IPS DF 4.7 (cell line): ENCODE measurements at regions not wholly inside any gene's neighbourhood (a gene's known extent, or its start where the extent isn't known, plus 50 kb on each side); places are given as distances from the start of the nearest gene placed in this dataset.

Experiments used
- DNase-seq: peaks from one replicate; pipeline ENCODE4 v3.0.0-alpha.2; 2013; ENCODE audit warnings: low spot score; ENCODE audit errors: extremely low read depth

- no peak for DNase-seq
These were observed 73.1 kb downstream of the RTP5 start for GRCh38 chr2:241942416-241943208.

- DNase-seq = no peak
These were observed 73.8 kb downstream of the RTP5 start for GRCh38 chr2:241943209-241943850.

DNA sequence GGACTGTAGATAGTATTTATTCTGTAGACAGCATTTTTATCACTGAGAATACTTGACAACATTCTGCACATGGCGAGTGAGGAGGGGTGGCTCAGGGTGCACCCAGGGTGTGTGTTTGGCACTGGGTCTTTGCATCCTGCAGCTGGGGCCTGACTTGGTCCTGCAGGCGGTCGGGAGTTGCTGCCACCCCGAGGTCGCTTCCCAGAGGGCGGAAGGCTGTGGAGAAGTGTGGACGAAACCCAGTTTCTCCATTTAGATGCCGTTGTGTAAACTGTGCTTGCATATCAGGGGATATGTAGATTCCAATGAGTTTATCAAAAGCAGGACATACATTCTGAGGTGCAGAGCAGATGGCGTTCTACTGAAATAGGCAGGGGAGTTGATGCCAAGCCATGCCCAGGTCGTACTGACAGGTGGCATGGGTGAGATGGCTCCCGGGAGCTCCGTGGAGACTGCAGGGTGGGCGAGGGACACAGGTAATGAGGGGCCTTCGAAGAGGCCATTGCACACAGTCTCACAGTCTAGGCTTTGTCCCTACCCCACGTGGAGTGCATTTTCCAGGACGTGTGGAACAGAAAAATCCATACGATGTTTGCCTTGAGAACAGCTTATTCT lies 74.5 kb downstream of the RTP5 start:
- DNase-seq = no peak

GRCh38 chr2:241944821-241945220 lies 75.3 kb downstream of the RTP5 start:
- DNase-seq = no peak

GRCh38 chr2:241945311-241945710 lies 75.8 kb downstream of the RTP5 start:
- DNase-seq = no peak

DNA sequence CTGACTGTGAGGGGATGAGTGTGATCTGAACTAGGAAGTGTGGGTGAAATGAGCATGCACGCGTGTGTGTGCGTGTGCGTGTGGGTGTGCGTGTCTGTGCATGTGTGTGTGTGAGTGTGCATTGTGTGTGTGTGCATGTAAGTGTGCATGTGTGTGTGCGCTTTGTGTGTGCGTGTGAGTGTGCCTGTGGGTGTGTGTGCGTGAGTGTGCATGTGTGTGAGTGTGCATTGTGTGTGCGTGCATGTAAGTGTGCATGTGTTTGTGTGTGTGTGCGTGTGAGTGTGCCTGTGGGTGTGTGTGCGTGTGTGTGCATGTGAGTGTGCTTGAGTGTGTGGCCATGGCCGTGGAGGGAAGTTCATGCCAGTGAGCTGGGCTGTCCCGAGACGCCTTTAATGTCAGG lies 76.3 kb downstream of the RTP5 start:
- DNase-seq = no peak

GRCh38 chr2:241946306-241947003 lies 76.9 kb downstream of the RTP5 start:
- no peak for DNase-seq

- DNase-seq = no peak
These were observed 77.4 kb downstream of the RTP5 start for GRCh38 chr2:241947004-241947350.

DNA sequence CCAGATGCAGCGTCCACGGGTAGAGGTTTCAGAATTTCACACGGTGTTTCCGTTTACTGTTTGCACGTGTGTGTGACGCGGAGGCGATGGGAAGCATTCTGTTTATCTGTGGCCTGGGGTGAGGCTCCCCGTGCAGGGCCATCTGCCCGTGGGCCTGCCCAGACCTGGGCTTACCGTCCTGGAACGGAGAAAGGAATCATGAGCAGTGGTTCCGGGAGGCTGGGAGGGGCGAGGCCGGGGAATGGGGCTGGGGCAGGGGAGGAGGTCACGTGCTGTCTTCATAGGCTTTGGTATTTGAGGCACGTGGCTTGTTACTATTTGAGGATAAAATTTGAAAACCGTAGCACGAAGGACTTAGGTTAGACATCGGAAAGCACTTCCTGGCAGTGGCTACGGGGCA lies 77.9 kb downstream of the RTP5 start:
- DNase-seq = no peak

GRCh38 chr2:241947876-241948275 lies 78.3 kb downstream of the RTP5 start:
- no peak for DNase-seq

GRCh38 chr2:241948299-241948897 lies 78.9 kb downstream of the RTP5 start:
- no peak for DNase-seq

- no peak for DNase-seq
These were observed 79.6 kb downstream of the RTP5 start for GRCh38 chr2:241948901-241949735.

DNA sequence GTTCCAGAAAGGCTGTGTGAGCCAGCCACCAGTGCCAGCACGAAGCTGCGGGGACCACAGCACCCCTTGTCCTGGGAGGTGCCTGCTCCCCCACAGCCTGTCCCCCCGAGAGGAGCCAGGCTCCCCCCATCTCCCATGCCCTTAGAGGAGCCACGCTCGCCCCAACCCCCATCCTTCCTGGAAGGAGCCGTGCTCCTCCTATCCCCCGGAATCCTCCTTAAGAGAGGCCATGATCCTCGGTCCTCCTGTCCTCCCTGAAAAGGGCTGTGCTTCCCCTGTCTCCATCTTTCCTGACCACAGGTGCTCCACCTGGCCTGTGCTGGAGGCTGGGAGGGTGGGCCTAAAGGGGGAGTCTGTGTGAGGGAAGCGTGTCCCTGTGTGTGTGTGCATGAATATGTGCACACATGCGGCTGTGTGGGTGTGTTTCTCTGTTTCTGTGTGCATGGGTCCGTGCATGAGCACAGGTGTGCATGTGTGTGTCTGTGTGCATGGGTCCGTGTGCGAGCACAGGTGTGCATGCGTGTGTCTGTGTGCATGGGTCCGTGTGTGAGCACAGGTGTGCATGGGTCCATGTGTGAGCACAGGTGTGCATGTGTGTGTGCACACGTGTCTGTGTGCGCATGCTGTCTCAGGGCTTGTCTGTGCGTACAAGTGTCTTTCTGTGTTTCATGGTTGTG lies 80.3 kb downstream of the RTP5 start:
- no peak for DNase-seq

GRCh38 chr2:241950413-241951315 lies 81.1 kb downstream of the RTP5 start:
- DNase-seq = peak; percentile 53

DNA sequence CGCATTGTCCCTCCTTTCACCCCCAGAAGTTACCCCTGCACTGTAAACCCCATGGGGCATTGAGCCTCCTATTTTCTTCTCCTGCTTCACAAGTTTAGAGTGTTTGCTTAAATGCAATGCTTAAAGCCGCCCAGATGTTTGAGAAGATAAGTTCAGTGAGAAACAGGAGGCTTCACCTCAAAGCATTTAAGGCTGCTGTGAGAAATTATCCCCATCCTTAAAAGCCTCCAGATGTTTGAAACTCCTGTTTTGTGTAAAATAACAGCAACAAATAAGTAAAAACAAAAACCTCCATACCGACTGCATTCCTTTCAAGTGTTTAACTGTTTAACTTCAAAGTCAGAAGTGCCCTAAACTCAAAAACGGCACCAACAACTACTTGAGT lies 81.8 kb downstream of the RTP5 start:
- no peak for DNase-seq

DNA sequence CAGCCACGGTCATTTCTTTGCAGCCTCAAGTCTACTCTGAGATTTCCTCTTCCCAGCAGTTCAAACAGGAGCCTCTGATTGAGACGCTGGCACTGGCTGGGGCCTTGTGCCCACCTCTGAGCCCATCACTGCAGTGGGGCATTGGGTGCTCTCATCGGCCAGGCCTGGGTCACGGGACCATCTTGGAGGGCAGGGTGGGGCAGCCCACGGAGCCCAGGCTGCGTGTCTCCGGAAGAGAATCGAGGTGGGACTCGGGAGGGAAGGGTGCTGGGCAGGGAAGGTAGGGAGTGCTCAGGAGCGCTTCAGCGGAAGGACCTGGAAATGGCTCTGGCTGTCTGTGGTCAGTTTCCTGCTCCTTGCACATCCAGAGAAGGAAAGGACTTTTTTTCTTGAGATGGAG lies 82.4 kb downstream of the RTP5 start:
- DNase-seq = no peak

- DNase-seq = no peak
These were observed 83.3 kb downstream of the RTP5 start for GRCh38 chr2:241952816-241953215.

DNA sequence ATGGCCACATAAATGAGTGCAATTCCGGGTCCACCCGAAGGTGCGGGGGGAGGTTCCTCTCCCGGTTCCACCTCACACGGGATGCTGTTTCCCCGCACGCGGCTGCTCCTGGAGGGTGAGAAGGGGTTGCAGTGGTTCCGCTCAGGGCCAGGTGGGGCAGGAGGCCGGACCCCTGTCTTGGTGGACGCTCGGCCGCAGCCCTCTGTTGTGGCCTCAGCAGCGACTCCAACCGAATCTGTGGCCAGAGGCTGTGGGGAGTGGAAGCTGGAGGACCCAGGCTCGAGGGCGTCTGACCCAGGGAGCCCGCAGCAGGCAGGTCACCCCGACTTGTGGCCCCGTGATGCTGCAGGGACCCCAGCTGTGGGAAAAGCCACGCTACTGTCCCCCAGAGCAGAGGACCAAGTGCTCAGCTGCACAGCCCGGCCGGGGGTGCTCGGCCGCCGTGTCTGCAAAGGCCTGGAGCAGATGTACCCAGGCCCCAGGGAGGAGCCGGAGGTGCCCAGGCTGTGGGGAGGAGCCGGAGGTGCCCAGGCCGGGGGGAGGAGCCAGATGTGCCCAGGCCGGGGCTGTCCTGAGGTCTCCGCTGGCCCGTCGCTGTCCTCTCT lies 83.9 kb downstream of the RTP5 start:
- DNase-seq = no peak
